H9 (cell line): ENCODE measurements at regions not wholly inside any gene's neighbourhood (a gene's known extent, or its start where the extent isn't known, plus 50 kb on each side); places are given as distances from the start of the nearest gene placed in this dataset.

Experiments used
- DNase-seq: peaks from one replicate; pipeline ENCODE4 v3.0.0-alpha.2; 2017
- H2AFZ ChIP-seq: one replicate; pipeline ENCODE4 v1.6.1; 2013; ENCODE audit warnings: mild to moderate bottlenecking, low read length, control low read depth, moderate library complexity
- H2AK5ac ChIP-seq: 2 replicates; pipeline ENCODE4 v1.6.1; 2013; ENCODE audit warnings: low read length, control low read depth, mixed read lengths; ENCODE audit not compliant: insufficient read length
- H2BK120ac ChIP-seq: one replicate; pipeline ENCODE4 v1.6.1; 2013; ENCODE audit warnings: low read depth, mild to moderate bottlenecking, low read length, control low read depth, inconsistent platforms; ENCODE audit not compliant: poor library complexity, severe bottlenecking
- H2BK12ac ChIP-seq: 2 replicates; pipeline ENCODE4 v1.6.1; 2013; ENCODE audit warnings: low read length, control low read depth, mixed read lengths, low read depth; ENCODE audit not compliant: insufficient read length
- H2BK15ac ChIP-seq: 2 replicates; pipeline ENCODE4 v1.6.1; 2013; ENCODE audit warnings: low read depth, low read length, control low read depth
- H2BK20ac ChIP-seq: one replicate; pipeline ENCODE4 v1.6.1; 2013; ENCODE audit warnings: low read depth, mild to moderate bottlenecking, low read length, control low read depth, inconsistent platforms; ENCODE audit not compliant: poor library complexity, severe bottlenecking
- H2BK5ac ChIP-seq: 2 replicates; pipeline ENCODE4 v1.6.1; 2013; ENCODE audit warnings: low read length, control low read depth, mixed read lengths; ENCODE audit not compliant: insufficient read length
- H3K14ac ChIP-seq: 2 replicates; pipeline ENCODE4 v1.6.1; 2013; ENCODE audit warnings: low read length, control low read depth; ENCODE audit not compliant: insufficient read depth
- H3K18ac ChIP-seq: 2 replicates; pipeline ENCODE4 v1.6.1; 2013; ENCODE audit warnings: low read depth, mild to moderate bottlenecking, mixed read lengths, low read length, control low read depth; ENCODE audit not compliant: insufficient read length
- H3K23ac ChIP-seq: 2 replicates; pipeline ENCODE4 v1.6.1; 2013; ENCODE audit warnings: low read length, control low read depth, mixed read lengths, low read depth; ENCODE audit not compliant: insufficient read length
- H3K23me2 ChIP-seq: 2 replicates; pipeline ENCODE4 v1.6.1; 2013; ENCODE audit warnings: low read depth, mild to moderate bottlenecking, mixed read lengths, low read length, control low read depth; ENCODE audit not compliant: insufficient read length, poor library complexity, severe bottlenecking
- H3K27ac ChIP-seq: 2 replicates; pipeline ENCODE4 v1.5.1; 2013; ENCODE audit warnings: low read length, control low read depth, mixed read lengths, low read depth; ENCODE audit not compliant: insufficient read length
- H3K27me3 ChIP-seq: 2 replicates; pipeline ENCODE4 v1.6.1; 2013; ENCODE audit warnings: low read length, control low read depth, inconsistent platforms; ENCODE audit not compliant: insufficient read depth
- H3K4ac ChIP-seq: 2 replicates; pipeline ENCODE4 v1.6.1; 2013; ENCODE audit warnings: low read depth, mild to moderate bottlenecking, control low read depth, inconsistent platforms, low read length, moderate library complexity
- H3K4me1 ChIP-seq: 2 replicates; pipeline ENCODE4 v1.6.1; 2013; ENCODE audit warnings: low read length, control low read depth, inconsistent platforms; ENCODE audit not compliant: insufficient read depth
- H3K4me2 ChIP-seq: 2 replicates; pipeline ENCODE4 v1.6.1; 2013; ENCODE audit warnings: low read length, control low read depth, mixed read lengths; ENCODE audit not compliant: insufficient read length, insufficient read depth
- H3K56ac ChIP-seq: 2 replicates; pipeline ENCODE4 v1.6.1; 2013; ENCODE audit warnings: low read depth, mild to moderate bottlenecking, mixed read lengths, low read length, control low read depth; ENCODE audit not compliant: insufficient read length
- H3K79me1 ChIP-seq: 2 replicates; pipeline ENCODE4 v1.6.1; 2013; ENCODE audit warnings: low read depth, mild to moderate bottlenecking, moderate library complexity, low read length, control low read depth, inconsistent platforms; ENCODE audit not compliant: insufficient read depth, poor library complexity, severe bottlenecking
- H3K79me2 ChIP-seq: 2 replicates; pipeline ENCODE4 v1.6.1; 2013; ENCODE audit warnings: low read length, control low read depth, inconsistent platforms; ENCODE audit not compliant: insufficient read depth
- H3K9ac ChIP-seq: 2 replicates; pipeline ENCODE4 v1.6.1; 2013; ENCODE audit warnings: low read length, control low read depth, mixed read lengths; ENCODE audit not compliant: insufficient read length; ENCODE audit errors: extremely low read depth
- H3K9me3 ChIP-seq: one replicate; pipeline ENCODE4 v1.6.1; 2013; ENCODE audit warnings: low read depth, low read length, inconsistent platforms; ENCODE audit not compliant: control insufficient read depth
- H3T11ph ChIP-seq: one replicate; pipeline ENCODE4 v1.6.1; 2013; ENCODE audit warnings: mild to moderate bottlenecking, low read length, control low read depth, inconsistent platforms
- H4K20me1 ChIP-seq: one replicate; pipeline ENCODE4 v1.6.1; 2013; ENCODE audit not compliant: control insufficient read depth, insufficient read length, insufficient read depth
- H4K5ac ChIP-seq: 2 replicates; pipeline ENCODE4 v1.6.1; 2013; ENCODE audit warnings: low read depth, mild to moderate bottlenecking, mixed read lengths, low read length, control low read depth; ENCODE audit not compliant: insufficient read length
- H4K8ac ChIP-seq: replicated peaks from 2 replicates; pipeline ENCODE4 v1.6.1; 2013; ENCODE audit warnings: low read length, control low read depth, mixed read lengths, low read depth; ENCODE audit not compliant: insufficient read length
- H4K91ac ChIP-seq: 2 replicates; pipeline ENCODE4 v1.6.1; 2013; ENCODE audit warnings: low read depth, mild to moderate bottlenecking, moderate library complexity, mixed read lengths, low read length, control low read depth; ENCODE audit not compliant: insufficient read length
- H3K27ac Mint-ChIP-seq, 3 experiments: 2 replicates in 2 of 3; 3 replicates in 1 of 3; pipeline ENCODE4 v1.8.0; 2020 to 2021; ENCODE audit warnings: mixed read lengths in 3 of 3, mild to moderate bottlenecking in 1 of 3, moderate library complexity in 1 of 3
- H3K27me3 Mint-ChIP-seq: 2 replicates; pipeline ENCODE4 v1.8.0; 2021; ENCODE audit warnings: low read depth, mild to moderate bottlenecking, moderate library complexity, mixed read lengths
- H3K36me3 Mint-ChIP-seq, 3 experiments: 2 replicates in 2 of 3; 3 replicates in 1 of 3; pipeline ENCODE4 v1.8.0; 2020 to 2021; ENCODE audit warnings: low read depth in 3 of 3, mixed read lengths in 3 of 3; ENCODE audit not compliant: insufficient read depth in 1 of 3
- H3K4me1 Mint-ChIP-seq, 2 experiments: 2 replicates each; pipeline ENCODE4 v1.8.0; 2020; ENCODE audit warnings: mixed read lengths in 2 of 2
- H3K4me3 Mint-ChIP-seq, 2 experiments: 2 replicates in 1 of 2; 3 replicates in 1 of 2; pipeline ENCODE4 v1.8.0; 2020 to 2021; ENCODE audit warnings: mild to moderate bottlenecking in 2 of 2, mixed read lengths in 2 of 2, moderate library complexity in 1 of 2
- H3K9me3 Mint-ChIP-seq, 2 experiments: 2 replicates in 1 of 2; 3 replicates in 1 of 2; pipeline ENCODE4 v1.8.0; 2020; ENCODE audit warnings: mild to moderate bottlenecking in 2 of 2, mixed read lengths in 2 of 2, moderate library complexity in 1 of 2
- CTCF ChIP-seq: fragments of 200-600 bp; sonication (generic); conservative IDR thresholded peaks from 3 replicates; pipeline ENCODE4 v1.8.0; 2021; ENCODE audit warnings: antibody characterized with exemption, mild to moderate bottlenecking
- WGBS: extraction: QIAGEN DNeasy Blood & Tissue Kit; methylation state at CpG from one replicate; pipeline ENCODE4 v1.1.7; 2013; ENCODE audit warnings: missing lambda C conversion rate, low lambda C conversion rate, mixed read lengths; ENCODE audit not compliant: insufficient read length; ENCODE audit errors: extremely low coverage; 5-methylcytosine and 5-hydroxymethylcytosine counted together

GRCh38 chr2:21772624-21773023 is 648.9 kb downstream of the TDRD15 start:
- no peak overlapping the region for H3K4ac ChIP-seq
- H3K4me3 Mint-ChIP-seq, result no peak overlapping the region
- H2AFZ ChIP-seq, result no peak overlapping the region
- no peak overlapping the region for H3K27ac ChIP-seq
- no peaks in the 10 kb centered on the region for H3K27me3 Mint-ChIP-seq
- no peaks in the 10 kb centered on the region for H3K27me3 ChIP-seq
- H3K9ac ChIP-seq, result no peak overlapping the region
- no peaks in the 10 kb centered on the region for H3K36me3 Mint-ChIP-seq
- H3K4me1 Mint-ChIP-seq, result peaks cover 0 to 5% of the 10 kb centered on the region in 2 experiments; a peak in 2 of 4 replicates
- no peak overlapping the region for H3T11ph ChIP-seq
- no peak for DNase-seq
- no peaks in the 10 kb centered on the region for H4K20me1 ChIP-seq
- no peak overlapping the region for H3K23ac ChIP-seq
- H2BK12ac ChIP-seq, result no peak overlapping the region
- TF ChIP-seq CTCF, result no peak
- no peaks in the 10 kb centered on the region for H3K9me3 ChIP-seq
- no peak overlapping the region for H3K14ac ChIP-seq
- H2BK120ac ChIP-seq, result no peak overlapping the region
- H4K5ac ChIP-seq, result no peak overlapping the region
- H4K8ac ChIP-seq, result no peak overlapping the region
- no peak overlapping the region for H2BK15ac ChIP-seq
- no peak overlapping the region for H3K56ac ChIP-seq
- H3K23me2 ChIP-seq, result no peaks in the 10 kb centered on the region
- no peak overlapping the region for H2AK5ac ChIP-seq
- no peak overlapping the region for H3K18ac ChIP-seq
- no peaks in the 10 kb centered on the region for H3K4me1 ChIP-seq
- no peaks in the 10 kb centered on the region for H3K79me1 ChIP-seq
- no peak overlapping the region for H4K91ac ChIP-seq
- no peak overlapping the region for H2BK20ac ChIP-seq
- WGBS, result no CpG with 5 or more reads among the region's 1 CpG
- H2BK5ac ChIP-seq, result no peak overlapping the region
- no peaks in the 10 kb centered on the region for H3K79me2 ChIP-seq
- H3K4me2 ChIP-seq, result no peak overlapping the region
- no peaks in the 10 kb centered on the region for H3K9me3 Mint-ChIP-seq
- no peak overlapping the region for H3K27ac Mint-ChIP-seq
